D721Med (cell line): ENCODE measurements at regions not wholly inside any gene's neighbourhood (a gene's known extent, or its start where the extent isn't known, plus 50 kb on each side); places are given as distances from the start of the nearest gene placed in this dataset.
A peak's percentile ranks its signal among the peaks of the same experiment; 100 is the strongest.

Experiments
- DNase-seq: peaks from one replicate; pipeline ENCODE4 v3.0.0; 2011; ENCODE audit warnings: low spot score; ENCODE audit not compliant: insufficient read length
- FAIRE-seq: peaks from 2 replicates; lab custom pipeline; 2011; peaks lifted over from hg19 to GRCh38; lab: Jason Lieb, UNC
- TF ChIP-seq, protein P1 (sequence below): IDR thresholded peaks from 2 replicates; pipeline ENCODE4 v1.5.1; 2012; ENCODE audit warnings: mild to moderate bottlenecking, control low read depth; ENCODE audit not compliant: insufficient read depth; ENCODE audit errors: missing control alignments

DNA sequence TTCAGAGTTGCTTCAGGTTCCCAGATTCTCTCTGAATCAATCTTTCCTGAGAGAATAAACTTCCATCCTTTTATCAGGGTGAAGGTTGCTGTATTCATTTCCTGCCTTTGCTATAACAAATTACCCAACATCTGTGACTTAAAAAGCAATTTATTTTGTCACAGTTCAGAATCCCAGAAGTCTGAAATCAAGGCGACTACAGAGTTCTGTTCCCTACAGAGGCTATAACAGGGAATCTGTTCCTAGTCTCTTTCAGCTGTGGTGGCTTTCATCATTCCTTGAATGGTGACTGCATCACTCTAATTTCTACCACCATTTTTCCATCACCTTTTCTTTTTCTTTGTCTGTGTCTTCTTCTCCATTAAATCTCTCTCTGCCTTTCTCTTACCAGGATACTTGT is 459.3 kb upstream of the PRR20A start:
- FAIRE-seq = peak; percentile 48
- TF ChIP-seq, protein P1, sequence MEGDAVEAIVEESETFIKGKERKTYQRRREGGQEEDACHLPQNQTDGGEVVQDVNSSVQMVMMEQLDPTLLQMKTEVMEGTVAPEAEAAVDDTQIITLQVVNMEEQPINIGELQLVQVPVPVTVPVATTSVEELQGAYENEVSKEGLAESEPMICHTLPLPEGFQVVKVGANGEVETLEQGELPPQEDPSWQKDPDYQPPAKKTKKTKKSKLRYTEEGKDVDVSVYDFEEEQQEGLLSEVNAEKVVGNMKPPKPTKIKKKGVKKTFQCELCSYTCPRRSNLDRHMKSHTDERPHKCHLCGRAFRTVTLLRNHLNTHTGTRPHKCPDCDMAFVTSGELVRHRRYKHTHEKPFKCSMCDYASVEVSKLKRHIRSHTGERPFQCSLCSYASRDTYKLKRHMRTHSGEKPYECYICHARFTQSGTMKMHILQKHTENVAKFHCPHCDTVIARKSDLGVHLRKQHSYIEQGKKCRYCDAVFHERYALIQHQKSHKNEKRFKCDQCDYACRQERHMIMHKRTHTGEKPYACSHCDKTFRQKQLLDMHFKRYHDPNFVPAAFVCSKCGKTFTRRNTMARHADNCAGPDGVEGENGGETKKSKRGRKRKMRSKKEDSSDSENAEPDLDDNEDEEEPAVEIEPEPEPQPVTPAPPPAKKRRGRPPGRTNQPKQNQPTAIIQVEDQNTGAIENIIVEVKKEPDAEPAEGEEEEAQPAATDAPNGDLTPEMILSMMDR = no peak
- DNase-seq = no peak

DNA sequence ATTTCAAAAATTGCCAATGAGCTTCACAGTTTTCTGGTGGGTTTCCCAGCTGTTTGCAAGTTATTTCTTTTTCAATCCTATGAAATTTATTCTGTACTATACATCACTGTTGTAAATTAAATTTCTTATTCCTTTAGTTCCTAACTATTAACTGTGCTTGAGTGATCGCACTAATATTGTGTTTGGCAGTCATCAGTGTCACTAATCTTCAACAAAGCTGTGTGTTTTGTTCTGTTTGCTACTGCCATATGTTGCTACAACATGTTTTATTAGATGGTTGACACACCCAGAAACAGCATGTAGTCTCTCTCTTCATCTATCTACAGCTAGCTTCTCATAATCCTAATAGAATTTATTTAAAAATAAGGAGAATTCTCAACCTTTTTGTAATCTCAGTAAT is 453.6 kb upstream of the PRR20A start:
- FAIRE-seq (peak; percentile 81), DNase-seq (no peak)
- TF ChIP-seq, protein P1 = no peak

DNA sequence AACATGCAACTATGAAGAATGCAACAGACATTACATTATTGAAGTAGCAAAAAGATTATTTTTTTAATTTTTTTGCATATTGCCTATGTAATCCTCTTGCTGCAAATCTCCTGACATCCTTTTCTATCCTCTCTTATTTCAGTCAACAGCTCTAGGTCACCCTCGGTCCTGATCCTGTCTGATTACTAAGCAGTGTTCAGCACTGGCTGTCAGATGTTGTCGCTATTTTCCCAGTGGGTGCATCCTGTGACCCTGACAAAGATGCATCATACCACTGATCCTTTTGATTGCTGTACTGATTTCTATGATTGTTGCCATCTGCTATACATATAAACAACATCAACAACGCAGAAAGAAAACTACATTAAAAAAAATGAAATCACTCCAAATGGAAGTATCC is 443.7 kb upstream of the PRR20A start:
- TF ChIP-seq, protein P1 = no peak
- FAIRE-seq (peak; percentile 95), DNase-seq (no peak)

DNA sequence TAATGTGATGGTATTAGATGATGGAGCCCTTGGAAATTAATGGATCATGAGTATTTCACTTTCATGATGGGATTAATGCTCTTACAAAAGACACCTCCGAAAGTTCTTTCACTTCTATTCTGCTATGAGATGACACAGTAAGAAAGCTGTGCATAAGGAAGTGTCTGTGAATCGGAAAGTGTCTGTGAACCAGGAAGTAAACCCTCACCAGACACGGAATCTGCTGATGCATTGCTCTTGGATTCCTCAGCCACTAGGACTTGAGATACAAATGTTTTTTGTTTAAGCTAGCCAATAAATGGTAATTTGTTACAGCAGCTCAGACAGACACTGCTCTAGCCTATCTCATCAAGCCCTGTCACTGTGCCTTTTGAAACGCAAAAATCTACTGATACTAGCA is 440.4 kb upstream of the PRR20A start:
- no peak for FAIRE-seq
- DNase-seq = no peak
- TF ChIP-seq, protein P1 = no peak

DNA sequence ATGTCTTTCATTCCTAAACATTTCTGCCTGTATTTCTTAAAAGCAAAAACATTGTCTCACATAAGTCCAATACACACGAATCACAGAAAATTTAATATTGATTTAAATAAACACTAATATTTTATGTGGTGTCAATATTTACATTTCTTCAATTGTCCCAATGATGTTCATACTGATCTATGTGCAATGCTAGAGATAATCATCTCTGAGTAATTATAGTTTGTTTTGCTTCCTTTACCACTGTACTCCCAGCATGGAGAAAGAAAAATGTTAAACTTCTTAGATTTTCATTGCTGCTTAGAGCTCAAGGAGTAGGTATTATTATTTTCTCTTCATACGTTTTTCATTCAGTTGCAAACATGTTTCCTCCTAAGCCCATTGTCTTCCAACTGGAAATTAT is 434.2 kb upstream of the PRR20A start:
- FAIRE-seq (no peak), DNase-seq (no peak)
- TF ChIP-seq, protein P1 = no peak

DNA sequence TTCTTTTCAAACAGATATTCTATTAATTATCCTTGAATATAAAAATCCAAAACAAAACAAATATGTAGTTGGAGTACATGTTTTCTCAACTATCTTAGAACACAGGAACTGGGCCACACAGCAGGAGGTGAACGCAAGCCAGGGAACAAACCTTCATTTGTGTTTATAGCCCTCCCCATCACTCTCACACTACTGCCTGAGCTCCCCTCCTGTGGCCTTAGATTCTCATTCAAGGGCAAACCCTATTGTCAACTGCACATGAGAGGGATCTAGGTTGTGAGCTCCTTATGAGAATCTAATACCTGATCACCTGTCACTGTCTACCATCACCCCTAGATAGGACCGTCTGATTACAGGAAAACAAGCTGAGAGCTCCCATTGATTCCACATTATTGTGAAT is 427.1 kb upstream of the PRR20A start:
- DNase-seq (no peak), FAIRE-seq (no peak)
- TF ChIP-seq, protein P1 = no peak

DNA sequence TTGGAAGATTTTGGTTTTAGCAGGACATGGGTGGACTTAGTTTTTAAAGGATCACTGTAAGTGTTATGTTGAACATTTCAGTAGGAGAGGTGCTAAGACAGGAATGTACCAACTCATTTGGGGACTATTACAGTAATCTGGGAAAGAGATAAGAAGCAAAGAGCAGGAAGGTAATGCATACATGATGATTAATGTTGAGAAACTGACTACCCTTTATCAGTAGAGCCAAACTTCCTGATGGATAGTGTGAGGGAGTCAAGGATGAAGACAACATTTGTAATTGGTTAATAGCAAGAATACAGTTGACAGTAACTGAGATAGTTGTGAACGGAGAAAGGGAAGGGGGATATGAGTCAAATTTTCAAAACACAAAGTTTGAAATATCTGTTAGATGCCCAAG is 421.9 kb upstream of the PRR20A start:
- DNase-seq = no peak
- TF ChIP-seq, protein P1 = no peak
- FAIRE-seq = peak; percentile 67
